Islet precursor cell (in vitro differentiated cells): ENCODE measurements at regions not wholly inside any gene's neighbourhood (a gene's known extent, or its start where the extent isn't known, plus 50 kb on each side); places are given as distances from the start of the nearest gene placed in this dataset.

Experiments
- DNase-seq: peaks from one replicate; pipeline ENCODE4 v3.0.0-alpha.2; 2018

DNA sequence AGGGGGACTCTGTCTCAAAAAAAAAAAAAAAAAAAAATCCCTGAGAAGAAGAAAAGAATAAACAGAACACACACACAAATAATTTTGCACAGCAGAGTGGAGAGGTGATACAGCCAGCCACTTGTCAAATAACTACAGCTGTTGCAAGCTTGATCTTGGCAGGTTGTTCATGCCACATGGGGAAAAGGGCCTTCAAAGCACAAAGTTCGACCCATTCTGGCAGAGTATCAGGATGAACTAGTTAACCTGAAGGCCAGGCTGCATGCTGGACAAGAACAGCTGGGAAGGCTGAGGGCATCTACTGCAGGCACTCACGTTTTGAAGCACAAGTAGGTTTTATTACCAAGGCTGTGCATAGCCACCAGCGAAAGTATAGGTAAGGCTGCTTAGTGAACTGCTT lies 104.1 kb downstream of the KCTD15 start:
- no peak for DNase-seq

DNA sequence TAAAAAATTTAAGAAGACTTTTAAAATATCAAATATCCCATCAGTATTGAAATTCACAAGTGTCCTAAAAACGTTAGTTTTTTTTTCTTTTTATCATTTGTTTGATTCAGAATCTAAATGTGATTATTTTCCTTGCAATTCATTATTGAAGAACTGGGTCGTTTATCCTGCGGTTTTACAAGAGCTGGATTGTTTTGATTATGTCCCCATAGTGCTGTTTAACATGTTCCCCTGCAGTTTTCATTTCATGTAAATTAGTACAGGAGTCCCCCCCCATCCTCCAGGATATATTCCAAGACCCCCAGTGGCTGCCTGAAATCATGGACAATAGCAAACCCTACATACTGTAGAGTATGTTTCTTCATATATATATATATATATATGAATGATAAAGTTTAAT lies 105.7 kb downstream of the KCTD15 start:
- no peak for DNase-seq

DNA sequence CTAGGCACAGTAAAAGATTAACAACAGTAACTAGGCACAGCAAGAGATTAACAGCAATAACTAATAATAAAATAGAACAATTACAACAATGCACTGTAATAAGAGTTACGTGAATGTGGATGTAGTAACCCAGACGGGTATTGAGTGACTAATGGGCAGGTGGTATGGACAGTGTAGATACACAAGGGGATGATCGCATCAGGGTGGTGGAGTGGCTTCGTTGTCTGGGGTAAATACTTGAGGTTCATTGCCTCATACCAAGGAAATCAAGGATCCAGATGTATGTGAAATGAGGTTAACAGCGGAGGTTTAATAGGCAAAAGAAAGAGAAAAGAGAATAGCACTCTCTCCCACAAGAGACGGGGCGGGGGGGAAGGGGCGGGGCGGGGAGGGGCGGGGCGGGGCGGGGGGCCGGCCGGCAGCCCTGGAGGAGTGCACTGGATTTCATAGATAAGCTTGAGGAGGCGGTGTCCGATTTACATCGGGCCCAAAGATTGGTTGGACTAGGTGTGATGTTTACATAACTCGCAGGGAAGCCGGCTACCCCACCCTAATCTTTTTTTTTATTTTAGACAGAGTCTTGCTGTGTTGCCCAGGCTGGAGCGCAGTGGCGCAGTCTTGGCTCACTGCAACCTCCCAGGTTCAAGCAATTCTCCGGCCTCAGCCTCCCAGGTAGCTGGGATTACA lies 106.3 kb downstream of the KCTD15 start:
- no peak for DNase-seq

DNA sequence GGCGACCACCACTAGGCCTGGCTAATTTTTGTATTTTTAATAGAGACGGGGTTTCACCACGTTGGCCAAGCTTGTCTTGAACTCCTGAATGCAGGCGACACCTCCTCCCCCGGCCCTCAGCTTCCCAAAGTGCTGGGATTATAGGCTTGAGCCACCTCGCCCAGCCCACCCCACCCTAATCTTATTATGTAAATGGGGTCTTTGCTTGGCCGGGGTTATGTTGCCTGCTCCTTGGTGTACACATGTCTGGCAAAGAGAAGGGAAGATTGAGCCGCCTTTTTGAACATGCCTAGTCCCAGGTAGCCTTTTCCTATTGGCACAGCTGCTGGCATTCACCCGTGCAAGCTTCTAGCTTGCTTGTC lies 106.8 kb downstream of the KCTD15 start:
- DNase-seq: no peak

DNA sequence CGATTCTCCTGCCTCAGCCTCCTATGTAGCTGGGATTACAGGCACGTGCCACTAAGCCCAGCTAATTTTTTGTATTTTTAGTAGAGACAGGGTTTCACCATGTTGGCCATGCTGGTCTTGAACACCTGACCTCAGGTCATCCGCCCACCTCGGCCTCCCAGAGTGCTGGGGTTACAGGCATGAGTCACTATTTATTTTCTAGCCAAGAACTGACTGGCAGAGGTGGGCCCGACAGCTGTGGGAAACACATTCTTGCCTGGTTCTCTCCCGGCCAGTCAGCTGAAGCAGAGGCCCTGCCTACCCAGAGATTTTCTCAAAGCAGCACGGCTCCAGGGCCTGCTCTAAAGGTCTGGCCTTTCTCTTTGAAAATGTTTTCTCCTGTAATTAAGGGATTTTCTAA lies 108.0 kb downstream of the KCTD15 start:
- DNase-seq: peak; percentile 92

DNA sequence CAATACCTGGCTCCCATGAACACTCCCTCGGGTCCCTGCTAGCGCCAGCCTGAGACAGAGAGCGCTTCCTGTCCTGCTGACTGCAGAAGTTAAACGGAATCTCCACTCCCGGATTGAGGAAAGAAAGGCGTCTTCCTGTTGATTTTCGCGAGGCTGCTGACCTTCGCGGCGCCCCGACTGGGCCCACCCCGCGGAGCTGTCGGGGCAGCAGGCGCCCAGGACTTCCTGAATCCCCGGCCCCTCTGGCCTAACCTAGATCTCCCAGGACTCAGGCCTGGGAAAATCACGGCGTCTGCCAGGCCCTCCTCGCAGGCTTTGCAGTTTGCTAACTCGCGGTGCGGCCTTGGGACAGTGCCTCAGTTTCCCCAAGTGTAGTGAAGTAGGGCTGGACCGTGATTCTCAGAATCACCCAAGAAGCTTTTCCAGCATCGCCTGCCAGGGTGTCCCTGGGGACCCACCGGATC lies 108.8 kb downstream of the KCTD15 start:
- DNase-seq: peak; percentile 77

DNA sequence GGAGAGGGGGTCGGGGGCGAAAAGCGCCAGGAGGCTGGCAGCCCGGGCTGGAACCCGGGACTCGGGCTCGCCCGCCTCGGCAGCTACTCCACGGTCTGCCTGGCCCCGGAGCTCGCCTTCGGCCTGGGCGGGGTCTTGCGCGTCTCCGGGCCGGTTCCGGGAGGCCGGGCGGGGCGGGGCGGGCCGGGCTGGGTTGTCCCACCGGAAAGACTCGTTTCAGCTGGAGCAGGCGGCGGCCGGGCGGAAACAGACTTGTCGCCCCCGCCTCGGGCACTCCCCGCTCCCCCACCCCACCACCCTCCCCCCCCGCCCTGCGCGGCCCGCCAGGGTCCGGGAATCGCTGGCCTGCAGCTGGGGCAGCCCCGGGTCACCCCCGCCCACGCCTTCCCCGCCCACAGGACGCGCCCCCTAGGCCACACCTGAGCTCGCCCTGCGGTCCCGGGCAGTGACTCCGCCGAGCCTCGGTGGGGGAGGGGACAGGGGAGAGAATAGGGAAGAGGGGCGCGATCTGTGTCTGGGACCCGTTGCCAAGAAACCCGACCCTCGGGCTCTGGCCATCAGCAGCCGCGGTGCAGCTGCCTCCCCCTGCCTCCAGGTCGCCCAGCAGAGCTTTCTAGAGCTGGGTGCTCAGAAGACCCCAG lies 109.4 kb downstream of the KCTD15 start:
- DNase-seq: peak; percentile 95

DNA sequence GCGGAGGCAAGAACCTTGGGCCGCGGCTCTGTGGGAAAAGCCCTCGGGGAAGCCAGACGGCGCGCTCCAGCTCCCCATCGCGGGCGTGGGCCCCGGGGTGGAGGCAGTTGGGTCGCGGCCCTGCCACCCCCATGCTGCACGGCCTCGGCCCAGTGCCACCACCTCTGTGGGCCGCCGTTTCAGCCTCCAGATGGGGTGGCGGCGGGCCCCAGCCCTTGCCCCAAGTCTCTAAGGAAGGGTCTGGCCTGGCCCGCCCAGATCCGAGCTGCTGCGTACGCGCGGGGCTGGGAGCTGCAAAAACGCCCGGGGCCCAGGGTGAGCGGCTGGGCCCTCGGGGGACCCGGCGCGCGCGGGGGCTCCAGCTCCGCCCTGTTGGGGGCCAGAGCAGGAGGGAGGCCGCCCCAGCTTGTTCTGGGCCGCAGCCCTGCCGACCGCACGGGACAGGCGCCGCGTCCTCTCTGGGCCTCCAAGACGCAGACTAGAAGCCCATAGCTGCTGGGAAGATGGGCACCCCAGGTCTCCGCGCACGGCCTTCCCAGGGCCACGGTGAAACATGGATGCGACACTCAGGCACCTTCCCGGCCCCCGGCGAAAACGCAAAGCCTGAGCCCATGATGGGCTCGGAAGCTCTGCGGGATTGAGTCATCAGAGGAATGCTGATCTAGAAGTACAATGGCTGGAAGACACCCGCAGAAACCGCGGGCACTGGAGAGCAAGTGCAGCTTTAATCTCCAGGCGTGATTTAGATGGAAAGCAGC lies 110.1 kb downstream of the KCTD15 start:
- DNase-seq: peak; percentile 91

DNA sequence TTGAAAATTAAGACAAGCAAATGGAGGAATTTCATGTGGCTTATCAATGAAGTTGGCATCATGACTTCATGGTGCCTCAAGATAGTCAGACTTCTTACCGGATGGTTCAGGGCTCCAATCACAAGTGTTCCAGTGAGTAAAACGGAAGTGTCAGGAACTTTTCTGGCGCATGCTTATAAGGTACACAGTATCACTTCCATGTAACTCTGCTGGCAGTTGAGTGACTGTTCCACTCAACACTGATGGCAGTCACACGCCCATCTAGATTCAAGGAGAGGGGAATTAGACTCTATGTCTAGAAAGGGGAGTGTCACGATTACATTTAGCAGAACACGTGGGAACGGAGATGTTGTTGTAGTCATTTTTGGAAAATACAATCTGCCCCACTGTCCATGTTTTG lies 114.3 kb downstream of the KCTD15 start:
- DNase-seq: no peak

DNA sequence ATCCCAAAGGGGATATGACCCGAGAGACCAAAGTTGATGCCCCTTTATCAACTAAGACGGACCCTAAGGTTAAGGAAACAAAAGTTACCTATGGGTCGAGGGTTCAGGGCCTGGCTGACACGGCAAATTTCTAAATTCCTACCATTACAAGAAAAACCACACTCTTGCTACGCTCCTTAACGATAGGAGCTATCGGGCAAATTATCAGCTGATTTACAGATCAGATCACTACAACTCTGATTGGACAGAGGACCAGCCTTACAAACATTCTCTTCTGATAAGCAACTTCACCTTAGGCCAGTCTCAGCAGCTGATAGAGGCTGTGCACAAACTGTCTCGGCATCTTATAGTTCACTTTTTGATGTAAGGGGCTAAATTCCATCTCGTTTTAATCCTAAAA lies 117.9 kb downstream of the KCTD15 start:
- DNase-seq: no peak

DNA sequence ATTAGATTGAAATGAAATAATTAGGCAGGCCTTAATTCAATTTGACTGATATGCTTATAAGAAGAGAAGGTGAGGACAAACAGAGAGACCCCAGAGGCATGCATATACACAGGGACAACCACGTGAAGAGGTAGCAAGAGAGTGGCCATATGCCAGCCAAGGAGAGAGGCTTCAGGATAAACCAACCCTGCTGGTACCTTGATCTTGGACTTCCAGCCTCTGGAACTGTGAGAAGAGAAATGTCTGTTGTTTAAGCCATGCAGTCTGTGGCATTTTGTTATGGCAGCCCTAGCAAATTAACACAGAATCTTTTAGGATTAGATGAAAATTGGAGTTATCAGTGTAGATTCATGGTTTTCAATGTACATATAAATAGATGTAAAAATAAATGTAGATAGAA lies 120.1 kb downstream of the KCTD15 start:
- DNase-seq: no peak

DNA sequence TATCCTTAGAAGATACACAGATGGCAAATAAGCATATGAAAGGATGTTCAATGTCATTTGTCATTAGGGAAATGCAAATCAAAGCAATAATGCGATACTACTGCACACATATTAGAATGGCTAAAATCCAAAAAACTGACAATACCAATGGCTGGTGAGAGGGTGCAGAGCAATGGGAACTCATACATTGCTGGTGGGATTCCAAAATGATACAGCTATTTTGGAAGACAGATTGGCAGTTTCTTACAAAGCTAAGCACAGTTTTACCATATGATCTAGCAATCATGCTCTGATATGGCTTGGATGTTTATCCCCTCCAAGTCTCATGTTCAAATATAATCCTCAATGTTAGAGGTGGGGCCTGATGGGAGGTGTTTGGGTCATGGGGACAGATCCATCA lies 122.6 kb downstream of the KCTD15 start:
- no peak for DNase-seq

DNA sequence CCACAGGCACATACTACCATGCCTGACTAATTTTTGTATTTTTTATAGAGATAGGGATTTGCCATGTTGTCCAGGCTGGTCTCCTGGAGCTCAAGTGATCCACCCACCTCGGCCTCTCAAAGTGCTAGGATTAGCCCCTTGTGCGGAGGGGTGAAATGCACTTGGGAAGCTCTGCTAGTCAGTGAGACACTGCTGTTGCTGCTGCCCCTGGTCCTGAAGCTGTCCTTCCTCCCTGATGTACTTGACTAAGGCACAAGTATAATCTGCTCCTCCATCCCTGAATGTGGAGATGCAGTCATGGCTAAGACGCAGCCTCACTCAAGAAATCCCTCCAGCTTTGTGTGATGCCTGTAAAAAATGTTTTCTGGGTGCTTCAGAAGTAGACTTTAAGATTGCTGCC lies 124.5 kb downstream of the KCTD15 start:
- no peak for DNase-seq

DNA sequence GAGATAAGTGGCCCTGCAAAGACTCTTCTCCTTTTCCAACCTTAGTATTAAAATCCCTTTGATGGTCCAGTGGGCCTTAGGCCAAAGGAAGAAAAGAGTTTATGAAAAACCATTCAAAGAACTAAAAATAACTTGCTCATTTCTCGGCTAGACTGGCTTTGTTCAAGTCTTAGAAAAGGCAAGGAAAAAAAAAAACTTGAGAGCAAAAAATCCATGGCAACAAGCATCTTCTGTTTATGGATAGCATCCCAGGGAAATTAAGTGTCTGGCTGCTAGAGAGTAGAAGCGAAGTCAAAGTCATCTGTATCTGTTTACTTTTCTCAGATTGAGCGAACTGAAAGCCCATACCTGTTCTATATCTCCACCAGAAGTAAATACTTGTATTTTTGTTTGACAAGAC lies 129.6 kb downstream of the KCTD15 start:
- DNase-seq: no peak

DNA sequence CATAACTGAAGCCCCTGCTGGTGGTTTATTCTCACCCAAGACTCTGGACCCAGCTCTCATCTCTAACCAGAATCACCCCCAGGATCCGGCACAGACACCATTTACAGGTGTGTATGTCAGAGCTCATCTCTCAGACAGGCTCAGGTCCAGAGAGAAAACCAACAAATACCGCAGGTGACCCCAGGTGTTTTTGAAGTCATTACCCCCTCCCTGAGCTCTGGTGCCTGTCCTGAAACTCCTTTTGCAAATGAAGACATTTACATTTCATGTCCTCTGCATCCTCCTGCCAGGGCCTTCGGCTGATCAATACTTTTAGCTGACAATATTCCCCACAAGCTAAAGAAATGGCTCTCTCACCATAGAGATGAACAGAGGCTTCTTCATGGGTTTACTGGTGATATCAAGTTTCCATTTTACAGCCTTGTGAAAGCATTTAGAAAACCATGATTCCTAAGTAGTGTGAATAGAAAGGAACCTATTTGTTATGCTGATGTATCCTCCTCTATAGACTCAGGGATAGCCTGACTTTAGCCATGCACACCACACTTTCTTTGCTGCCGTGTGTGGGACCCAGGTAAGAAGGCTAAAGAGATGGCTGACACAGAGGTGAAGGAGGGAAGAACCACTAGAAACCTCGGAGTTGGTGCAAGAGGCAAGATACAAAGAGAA lies 131.3 kb downstream of the KCTD15 start:
- no peak for DNase-seq

DNA sequence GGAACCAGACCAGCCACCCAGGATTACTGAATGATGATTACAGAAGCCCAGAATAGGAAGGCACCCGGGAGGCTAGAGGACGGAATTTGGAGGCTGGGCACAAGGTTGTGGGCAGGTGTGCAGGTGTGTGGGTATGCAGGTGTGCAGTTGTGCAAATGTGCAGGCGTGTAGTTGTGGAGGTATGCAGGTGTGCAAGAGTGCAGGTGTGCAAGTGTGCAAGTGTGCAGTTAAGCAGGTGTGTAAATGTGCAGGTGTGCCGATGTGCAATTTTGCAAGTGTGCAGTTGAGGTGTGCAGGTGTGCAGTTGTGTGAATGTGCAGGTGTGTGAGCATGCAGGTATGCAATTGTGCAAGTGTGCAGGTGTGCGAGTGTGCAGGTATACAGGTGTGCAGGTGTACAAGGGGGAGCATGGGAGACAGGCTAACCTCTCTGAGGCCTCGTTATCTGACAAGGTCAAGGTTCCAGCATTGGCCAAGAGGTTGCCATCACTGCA lies 131.8 kb downstream of the KCTD15 start:
- no peak for DNase-seq

DNA sequence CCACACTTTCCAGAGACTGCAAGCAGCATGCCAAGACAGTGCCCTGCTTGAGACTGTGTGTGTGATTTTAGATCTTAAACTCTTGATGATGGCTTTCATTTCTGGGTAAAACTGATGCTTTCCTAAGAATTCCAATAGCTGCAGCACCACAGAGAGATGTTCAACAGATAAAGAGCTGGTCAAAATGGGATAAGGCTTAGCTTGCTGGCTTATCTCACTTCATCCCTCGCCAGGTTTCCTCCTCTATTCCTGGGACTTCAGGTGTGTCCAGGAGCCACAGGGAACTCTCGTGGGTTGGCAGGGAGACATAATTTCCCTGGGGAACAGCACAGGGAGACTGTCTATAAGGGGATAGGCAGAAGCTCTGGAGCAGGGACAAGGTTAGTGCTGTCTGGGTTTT lies 137.3 kb downstream of the KCTD15 start:
- DNase-seq: no peak

DNA sequence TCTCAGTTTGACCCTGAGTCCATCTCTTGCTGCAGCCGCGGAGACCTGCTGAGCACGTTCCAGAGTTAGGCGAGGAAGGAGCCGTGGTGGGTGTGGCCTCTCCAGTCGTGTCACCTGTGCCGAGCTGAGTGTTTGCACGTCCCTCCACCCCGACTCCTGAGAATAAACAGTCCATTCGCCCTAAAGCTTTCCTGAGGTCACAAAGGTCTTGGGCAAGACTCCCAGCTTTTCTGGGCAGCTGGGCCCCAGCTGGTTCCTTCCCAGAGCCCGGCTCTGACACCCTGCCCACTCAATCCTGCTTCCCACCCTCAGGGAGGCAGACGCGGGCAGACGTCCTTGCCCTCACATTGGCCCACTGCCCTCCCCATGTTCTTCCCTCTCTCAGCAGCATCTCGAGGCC lies 142.2 kb downstream of the KCTD15 start:
- no peak for DNase-seq

DNA sequence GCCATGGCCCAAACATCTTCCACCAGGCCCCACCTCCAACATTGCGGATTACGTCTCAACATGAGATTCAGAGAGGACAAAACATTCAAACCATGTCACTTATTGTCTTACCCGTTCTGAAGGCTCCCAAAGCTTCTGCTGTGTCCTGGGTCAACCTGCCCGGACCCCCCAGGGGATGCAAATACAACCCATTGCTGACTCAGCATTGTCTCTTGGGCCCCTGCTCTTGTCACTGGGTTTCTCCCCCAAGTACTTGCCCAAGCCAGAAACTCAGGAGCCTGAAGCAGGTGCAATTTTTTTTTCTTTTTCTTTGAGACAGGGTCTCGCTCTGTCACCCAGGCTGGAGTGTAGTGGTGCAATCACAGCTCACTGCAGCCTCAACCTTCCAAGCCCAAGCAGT lies 144.5 kb downstream of the KCTD15 start:
- no peak for DNase-seq

DNA sequence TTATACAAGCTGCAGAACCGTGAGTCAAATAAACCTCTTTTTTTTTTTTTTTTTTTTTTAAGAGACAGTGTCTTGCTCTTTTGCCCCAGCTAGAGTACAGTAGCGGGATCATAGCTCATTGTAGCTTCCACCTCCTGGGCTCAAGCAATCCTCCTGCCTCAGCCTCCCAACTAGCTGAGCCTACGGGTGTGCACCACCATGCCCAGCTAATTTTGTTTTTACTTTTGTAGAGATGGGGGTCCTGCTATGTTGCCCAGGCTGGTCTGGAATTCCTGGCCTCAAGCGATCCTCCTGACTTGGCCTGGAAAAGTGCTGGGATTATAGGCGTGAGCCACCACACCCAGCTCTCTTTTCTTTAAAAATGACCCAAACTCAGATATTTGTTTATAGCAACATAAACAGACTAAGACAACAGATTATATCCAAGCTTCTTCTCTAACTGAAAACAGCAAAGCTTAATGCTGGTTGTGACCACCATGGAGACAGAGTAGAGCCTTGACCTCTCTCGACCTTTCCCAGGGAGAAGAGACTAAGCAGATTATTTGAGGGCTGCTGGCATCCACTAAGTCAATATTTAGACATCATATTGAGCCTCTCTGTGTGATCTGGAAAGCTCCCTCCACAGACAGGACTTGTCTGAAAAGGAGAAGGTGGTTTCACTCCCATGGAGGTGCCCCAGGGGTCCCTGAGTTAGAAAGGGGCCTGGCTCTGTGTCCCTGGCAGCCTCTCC lies 150.0 kb downstream of the KCTD15 start:
- no peak for DNase-seq

DNA sequence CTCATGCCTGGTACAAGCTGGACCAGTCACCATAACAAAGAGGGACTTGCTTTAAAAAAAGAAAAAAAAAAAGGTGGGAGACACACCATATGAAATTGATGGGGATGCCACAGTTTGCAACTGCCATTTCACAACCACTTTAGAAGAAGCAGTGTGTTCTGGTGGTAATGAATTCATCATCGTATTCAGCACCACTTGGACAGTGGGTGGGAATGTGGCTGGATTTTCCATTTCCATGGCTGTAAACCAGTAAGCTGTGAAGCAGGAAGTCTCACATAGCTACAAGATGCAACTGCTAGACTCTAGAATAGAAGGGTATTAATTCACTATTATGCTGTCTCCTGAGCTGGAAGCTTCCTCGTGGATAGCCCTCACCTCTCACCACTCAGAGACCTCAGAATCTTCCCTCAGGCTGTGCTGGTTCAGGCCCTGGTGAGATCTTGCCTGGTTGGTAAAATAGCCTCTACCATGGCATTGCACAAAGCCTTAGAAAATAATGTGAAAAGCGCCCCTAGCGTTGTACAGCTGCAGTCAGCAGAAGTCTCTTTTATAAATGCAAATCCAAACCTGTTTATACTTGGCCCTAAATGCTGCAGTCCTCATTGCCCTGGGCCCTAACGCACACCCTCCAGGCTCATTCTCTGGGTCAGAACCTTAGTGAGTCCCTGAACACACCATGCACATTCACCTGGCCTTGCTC lies 150.7 kb downstream of the KCTD15 start:
- no peak for DNase-seq
